Renal pelvis (tissue), 1 donor: ENCODE measurements at regions not wholly inside any gene's neighbourhood (a gene's known extent, or its start where the extent isn't known, plus 50 kb on each side); places are given as distances from the start of the nearest gene placed in this dataset.

Source experiments
- DNase-seq: peaks from one replicate; pipeline ENCODE4 v3.0.0-alpha.2; 2013

DNA sequence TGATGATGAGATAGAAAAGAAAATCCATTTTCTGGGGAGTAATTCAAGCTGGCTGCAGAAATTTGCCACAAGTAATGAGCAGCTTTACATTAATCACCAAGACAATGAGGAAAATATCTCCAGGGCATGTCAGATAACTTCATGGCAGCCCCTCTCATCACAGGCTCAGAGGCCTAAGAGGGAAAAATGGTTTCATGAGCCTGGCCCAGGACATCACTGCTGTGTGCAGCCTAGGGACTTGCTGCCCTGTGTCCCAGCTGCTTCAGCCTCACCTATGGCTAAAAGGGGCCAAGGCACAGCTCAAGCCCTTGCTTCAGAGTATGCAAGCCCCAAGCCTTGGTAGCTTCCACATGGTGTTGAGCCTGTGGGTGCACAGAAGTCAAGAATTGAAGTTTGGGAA is 161.7 kb downstream of the OPA1 start:
- no peak for DNase-seq

DNA sequence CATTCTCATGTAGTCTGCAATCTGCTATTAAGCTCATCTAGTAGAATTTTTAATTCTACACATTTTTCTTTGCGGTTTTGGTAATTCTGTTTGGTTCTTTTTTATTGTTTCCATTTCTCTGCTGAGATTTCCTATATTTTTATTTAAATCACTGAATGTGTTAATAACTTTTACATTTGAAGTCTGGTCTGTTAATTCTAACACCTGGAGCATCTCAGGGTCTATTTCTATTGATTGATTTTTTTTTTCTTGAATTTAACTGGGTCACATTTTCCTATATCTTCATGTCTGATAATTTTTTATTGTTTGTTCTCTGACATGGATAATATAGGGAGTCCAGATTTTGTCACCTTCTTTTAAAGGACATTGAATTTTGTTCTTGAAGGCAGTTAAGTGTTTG is 163.5 kb downstream of the OPA1 start:
- no peak for DNase-seq

DNA sequence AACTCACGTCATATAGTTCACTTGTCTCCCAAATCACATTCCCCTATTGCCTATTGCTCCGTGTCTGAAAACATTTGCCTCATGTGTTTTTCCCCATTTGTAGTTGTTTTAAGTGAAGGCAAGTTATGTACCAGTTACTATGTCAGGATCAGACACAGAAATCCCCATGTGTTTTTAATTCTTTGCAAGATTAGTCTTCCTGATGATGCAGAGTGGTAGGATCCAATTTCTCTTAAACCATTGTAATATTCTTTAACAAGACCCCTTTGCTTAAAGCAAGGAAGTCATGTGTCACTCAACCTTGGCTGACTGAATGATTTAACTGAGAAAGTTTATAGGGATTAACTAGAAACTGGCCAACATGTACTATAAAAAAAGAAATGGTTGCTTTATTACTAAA is 164.4 kb downstream of the OPA1 start:
- DNase-seq, result no peak

DNA sequence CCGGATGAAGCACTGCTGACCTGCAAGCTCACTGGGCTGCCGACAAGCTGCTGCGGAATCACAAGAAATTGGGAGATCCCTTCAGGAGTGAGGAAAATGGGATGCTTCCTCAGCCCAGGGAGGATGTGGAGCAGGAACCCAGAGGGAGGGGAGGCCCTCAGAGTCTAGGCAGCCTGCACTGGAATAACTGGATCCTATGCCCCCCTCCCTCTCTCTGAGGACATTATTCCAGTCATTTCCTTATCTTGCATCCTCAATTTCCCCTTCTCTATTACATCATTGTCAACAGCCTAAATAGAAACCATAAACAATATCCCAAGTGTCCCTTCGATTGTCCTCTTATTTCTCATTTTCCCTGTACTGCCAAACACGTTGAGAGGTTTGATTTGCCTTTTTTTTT is 169.0 kb downstream of the OPA1 start:
- no peak for DNase-seq

GRCh38 chr3:193762657-193763056 is 169.6 kb downstream of the OPA1 start:
- no peak for DNase-seq

GRCh38 chr3:193764959-193765358 is 172.0 kb downstream of the OPA1 start:
- no peak for DNase-seq

GRCh38 chr3:193767353-193768069 is 174.5 kb downstream of the OPA1 start:
- no peak for DNase-seq

- no peak for DNase-seq
Observed at GRCh38 chr3:193768070-193768394, 175.0 kb downstream of the OPA1 start.

DNA sequence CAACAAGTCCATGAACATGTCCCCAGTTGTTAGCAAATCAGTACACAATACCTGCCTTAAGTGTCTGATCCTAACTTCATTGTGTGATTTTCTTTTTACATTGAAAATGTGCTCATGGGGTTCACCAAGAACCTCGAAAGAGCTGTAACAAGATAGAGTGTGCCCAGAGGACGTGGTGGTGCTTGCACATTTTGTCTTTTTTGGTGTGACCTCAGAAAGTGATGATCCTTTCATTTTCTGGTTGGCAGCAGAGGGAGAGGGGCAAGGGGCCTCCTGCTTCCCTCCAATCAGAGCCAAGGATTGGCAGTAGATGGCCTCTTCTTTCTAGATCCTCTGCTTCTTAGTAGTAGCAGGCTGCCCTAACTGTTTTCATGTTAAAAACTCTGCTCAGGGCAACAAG is 176.4 kb downstream of the OPA1 start:
- DNase-seq, result no peak

DNA sequence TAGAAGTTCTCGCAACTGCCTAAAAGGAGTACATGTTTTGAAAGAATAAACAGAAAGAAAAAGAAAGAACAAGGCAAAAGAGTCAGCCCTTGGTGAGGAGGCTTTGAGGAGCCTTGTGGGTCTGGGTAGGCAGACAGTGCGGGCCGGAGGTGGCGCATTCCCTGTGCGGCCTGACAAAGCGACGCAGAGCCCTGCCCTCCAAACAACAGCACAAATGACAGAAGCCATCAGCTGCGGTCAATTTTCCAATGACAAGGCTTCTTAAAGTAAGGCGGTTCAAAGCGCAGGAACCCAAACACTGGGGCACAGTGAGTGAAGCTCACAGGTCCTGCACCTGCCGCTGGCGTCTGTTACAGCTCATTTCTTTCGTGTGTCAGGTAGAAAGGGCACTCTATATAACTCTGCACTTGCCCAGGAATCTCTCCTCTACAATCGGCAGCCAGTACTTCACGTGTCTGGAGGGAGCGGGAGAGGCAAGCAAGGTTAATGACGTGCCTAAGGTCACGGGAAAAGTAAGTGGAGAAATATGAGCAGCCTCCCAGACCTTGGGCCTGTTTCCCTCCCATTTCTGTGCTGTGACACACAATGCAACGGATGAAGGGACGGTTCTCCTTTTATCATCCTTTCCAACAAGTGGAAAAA is 178.1 kb downstream of the OPA1 start:
- no peak for DNase-seq

GRCh38 chr3:193771653-193772421 is 178.8 kb downstream of the OPA1 start:
- no peak for DNase-seq

GRCh38 chr3:193772422-193772763 is 179.4 kb downstream of the OPA1 start:
- no peak for DNase-seq

GRCh38 chr3:193773266-193774220 is 180.5 kb downstream of the OPA1 start:
- DNase-seq, result no peak

GRCh38 chr3:193774272-193774915 is 181.4 kb downstream of the OPA1 start:
- no peak for DNase-seq

DNA sequence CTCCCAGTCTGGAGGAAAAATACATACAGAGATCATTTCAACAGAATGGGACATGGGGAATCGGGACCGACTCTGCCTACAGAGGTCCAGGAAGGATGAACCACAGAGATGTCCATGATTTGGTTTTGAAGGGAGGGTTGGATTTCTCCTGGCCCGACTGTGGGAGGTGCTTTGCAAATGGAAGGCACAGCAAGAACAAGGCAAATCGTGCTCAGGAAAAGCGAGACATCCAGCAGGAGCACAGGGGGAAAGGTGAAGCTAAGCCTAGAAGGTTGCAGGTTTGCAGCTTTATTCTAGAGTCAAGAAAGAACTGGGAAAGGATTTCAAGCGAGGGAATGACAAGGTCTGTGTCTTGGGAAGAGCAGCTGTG is 181.9 kb downstream of the OPA1 start:
- no peak for DNase-seq

DNA sequence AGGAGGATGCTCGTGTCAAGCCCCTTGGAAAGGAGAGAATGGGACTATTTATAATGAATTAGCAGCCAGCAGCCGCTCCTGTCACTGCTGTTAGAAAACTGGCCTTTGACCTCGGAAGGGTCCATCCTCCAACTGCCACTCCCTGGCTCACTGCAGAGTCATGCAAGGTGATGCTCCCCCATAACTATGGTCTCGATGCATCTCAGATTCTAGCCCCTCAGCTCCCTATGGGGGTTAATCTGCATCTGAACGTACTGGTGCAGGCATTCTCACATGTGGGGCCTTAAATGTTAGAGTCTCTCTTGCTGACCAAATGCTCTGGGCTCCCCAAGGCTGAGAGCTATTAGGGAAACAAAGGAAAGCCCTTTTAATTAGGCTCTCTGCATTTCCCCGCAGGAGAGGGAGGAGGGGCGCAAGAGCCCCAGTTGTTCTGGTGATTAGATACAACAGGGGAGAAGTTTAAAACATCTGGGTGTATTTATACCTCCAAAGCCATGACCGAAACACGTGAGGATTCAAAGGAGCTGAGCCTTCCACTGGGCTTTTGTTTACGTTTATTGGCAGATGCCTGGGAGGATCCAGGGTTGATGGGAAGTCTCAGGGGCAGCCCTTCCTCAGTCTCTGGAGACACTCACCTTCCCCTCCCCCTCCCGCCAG is 182.5 kb downstream of the OPA1 start:
- DNase-seq, result no peak

- DNase-seq, result no peak
Observed at GRCh38 chr3:193776626-193777358, 183.8 kb downstream of the OPA1 start.

- no peak for DNase-seq
Observed at GRCh38 chr3:193777524-193777923, 184.5 kb downstream of the OPA1 start.

DNA sequence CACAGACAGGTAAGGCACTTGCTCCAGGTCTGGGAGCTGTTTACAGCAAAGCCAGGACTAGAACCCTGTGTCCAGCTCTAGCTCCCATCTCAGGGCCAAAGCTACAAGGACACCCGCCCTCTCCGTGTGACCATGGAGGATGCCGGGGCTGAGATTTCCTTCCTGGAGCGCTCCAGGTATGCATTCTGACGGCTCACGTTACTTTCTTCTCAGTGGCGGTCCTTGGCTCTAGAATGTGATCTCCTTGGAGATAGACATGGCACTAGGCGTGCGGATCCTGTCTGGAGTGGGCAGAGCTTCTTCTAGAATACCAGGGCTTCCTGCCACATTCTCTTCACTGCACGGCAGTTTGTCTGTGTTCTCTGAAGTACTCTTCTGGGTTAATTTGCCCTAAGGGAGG is 185.7 kb downstream of the OPA1 start:
- no peak for DNase-seq

- DNase-seq, result peak; percentile 81
Observed at GRCh38 chr3:193779933-193780332, 186.9 kb downstream of the OPA1 start.

- no peak for DNase-seq
Observed at GRCh38 chr3:193780397-193780796, 187.4 kb downstream of the OPA1 start.
